ENCODE measurements at regions not wholly inside any gene's neighbourhood (a gene's known extent, or its start where the extent isn't known, plus 50 kb on each side); places are given as distances from the start of the nearest gene placed in this dataset.
A peak's percentile ranks its signal among the peaks of the same experiment; 100 is the strongest.

GRCh38 chr5:115379622-115380344 lies 83.3 kb upstream of the CCDC112 start:
- no peak overlapping the region for H3K27ac Mint-ChIP-seq
- no peaks in the 10 kb centered on the region for H3K36me3 Mint-ChIP-seq
- ChIA-PET POLR2A (no interaction called here), CTCF (interaction anchor here (0.6 kb wide), 1 partner anchor 195 kb away, joined by 3 read pairs; no protein-coding TSS in a partner anchor)
- peaks cover 3% of the 10 kb centered on the region for H3K27me3 Mint-ChIP-seq
- no peaks in the 10 kb centered on the region for H3K9me3 Mint-ChIP-seq
- H3K4me1 Mint-ChIP-seq (ENCODE audit: low read depth) = peaks cover 17% of the 10 kb centered on the region
- H3K4me3 Mint-ChIP-seq = no peak overlapping the region
- intact Hi-C loops (cut with micrococcal nuclease) = loop anchor here (5.0 to 10.0 kb wide), 2 partner anchors 163 to 195 kb away; partner anchors contain the start of gene FEM1C
- DNase-seq = peak; percentile 15

GRCh38 chr5:115378754-115379153 lies 82.3 kb upstream of the CCDC112 start:
- H3K27me3 Mint-ChIP-seq = peaks cover 3% of the 10 kb centered on the region
- no peak overlapping the region for H3K27ac Mint-ChIP-seq
- intact Hi-C loops (cut with micrococcal nuclease) = loop anchor here (5.0 to 10.0 kb wide), 2 partner anchors 164 to 196 kb away; partner anchors contain the start of gene FEM1C
- no peaks in the 10 kb centered on the region for H3K9me3 Mint-ChIP-seq
- peaks cover 17% of the 10 kb centered on the region for H3K4me1 Mint-ChIP-seq (ENCODE audit: low read depth)
- POLR2A ChIA-PET = interaction anchor here (1.1 kb wide), 1 partner anchor 169 kb away, joined by 4 read pairs; no protein-coding TSS in a partner anchor
- CTCF ChIA-PET = interaction anchor here (1.8 kb wide), 1 partner anchor 69 kb away, joined by 5 read pairs; no protein-coding TSS in a partner anchor
- H3K4me3 Mint-ChIP-seq = no peak overlapping the region
- DNase-seq = no peak
- no peaks in the 10 kb centered on the region for H3K36me3 Mint-ChIP-seq

- POLR2A ChIA-PET = interaction anchor here (0.8 to 1.1 kb wide), 2 partner anchors 166 to 168 kb away, joined by 3 to 4 read pairs; no protein-coding TSS in a partner anchor
- Mint-ChIP-seq H3K36me3 (no peaks in the 10 kb centered on the region), H3K27ac (no peak overlapping the region), H3K9me3 (no peaks in the 10 kb centered on the region), H3K4me3 (no peak overlapping the region), H3K4me1 (ENCODE audit: low read depth) (peaks cover 17% of the 10 kb centered on the region), H3K27me3 (peaks cover 3% of the 10 kb centered on the region)
- CTCF ChIA-PET = interaction anchor here (0.6 to 1.8 kb wide), 3 partner anchors 68 to 523 kb away, joined by 3 to 8 read pairs (median 5); no protein-coding TSS in a partner anchor
- intact Hi-C loops (cut with micrococcal nuclease) = loop anchor here (5.0 to 10.0 kb wide), 2 partner anchors 165 to 197 kb away; partner anchors contain the start of gene FEM1C
- no peak for DNase-seq
These were observed 81.2 kb upstream of the CCDC112 start for GRCh38 chr5:115377468-115378217.

GRCh38 chr5:115375893-115376292 lies 79.4 kb upstream of the CCDC112 start:
- POLR2A ChIA-PET = no interaction called here
- no peaks in the 10 kb centered on the region for H3K9me3 Mint-ChIP-seq
- H3K27me3 Mint-ChIP-seq = peaks cover 3% of the 10 kb centered on the region
- no peak for DNase-seq
- no peak overlapping the region for H3K27ac Mint-ChIP-seq
- intact Hi-C loops (cut with micrococcal nuclease) = loop anchor here (5.0 to 10.0 kb wide), 2 partner anchors 166 to 199 kb away; partner anchors contain the start of gene FEM1C
- H3K4me1 Mint-ChIP-seq (ENCODE audit: low read depth) = peaks cover 17% of the 10 kb centered on the region
- no peaks in the 10 kb centered on the region for H3K36me3 Mint-ChIP-seq
- H3K4me3 Mint-ChIP-seq = no peak overlapping the region
- CTCF ChIA-PET = no interaction called here

- no peak overlapping the region for H3K27ac Mint-ChIP-seq
- H3K9me3 Mint-ChIP-seq = no peaks in the 10 kb centered on the region
- peaks cover 11% of the 10 kb centered on the region for H3K4me1 Mint-ChIP-seq (ENCODE audit: low read depth)
- DNase-seq = no peak
- no peaks in the 10 kb centered on the region for H3K36me3 Mint-ChIP-seq
- POLR2A ChIA-PET = interaction anchor here (0.6 to 1.1 kb wide), 2 partner anchors 31 to 62 kb away, joined by 3 read pairs; no protein-coding TSS in a partner anchor
- peaks cover 3% of the 10 kb centered on the region for H3K27me3 Mint-ChIP-seq
- CTCF ChIA-PET = interaction anchor here (1.2 kb wide), 1 partner anchor 201 kb away, joined by 5 read pairs; no protein-coding TSS in a partner anchor
- no peak overlapping the region for H3K4me3 Mint-ChIP-seq
- intact Hi-C loops (cut with micrococcal nuclease) = loop anchor here (10.0 kb wide), 1 partner anchor 201 kb away; no protein-coding TSS in a partner anchor
These were observed 77.8 kb upstream of the CCDC112 start for GRCh38 chr5:115374057-115374775.

- DNase-seq = no peak
- Mint-ChIP-seq H3K36me3 (no peaks in the 10 kb centered on the region), H3K4me1 (ENCODE audit: low read depth) (no peaks in the 10 kb centered on the region), H3K27ac (no peak overlapping the region), H3K27me3 (peaks cover 1% of the 10 kb centered on the region), H3K9me3 (no peaks in the 10 kb centered on the region), H3K4me3 (no peak overlapping the region)
- CTCF ChIA-PET = no interaction called here
- intact Hi-C loops (cut with micrococcal nuclease) = loop anchor here (10.0 kb wide), 1 partner anchor 203 kb away; no protein-coding TSS in a partner anchor
- POLR2A ChIA-PET = no interaction called here
These were observed 75.7 kb upstream of the CCDC112 start for GRCh38 chr5:115372146-115372545.

GRCh38 chr5:115369430-115370144 lies 73.1 kb upstream of the CCDC112 start:
- intact Hi-C loops (cut with micrococcal nuclease) = loop anchor here (10.0 kb wide), 1 partner anchor 205 kb away; no protein-coding TSS in a partner anchor
- no peak for DNase-seq
- Mint-ChIP-seq H3K9me3 (no peaks in the 10 kb centered on the region), H3K4me1 (ENCODE audit: low read depth) (no peaks in the 10 kb centered on the region), H3K27me3 (peaks cover 1% of the 10 kb centered on the region), H3K4me3 (no peak overlapping the region), H3K36me3 (no peaks in the 10 kb centered on the region), H3K27ac (no peak overlapping the region)
- ChIA-PET CTCF (no interaction called here), POLR2A (no interaction called here)

- ChIA-PET CTCF (no interaction called here), POLR2A (no interaction called here)
- H3K4me3 Mint-ChIP-seq = no peak overlapping the region
- no peaks in the 10 kb centered on the region for H3K9me3 Mint-ChIP-seq
- no peak overlapping the region for H3K27ac Mint-ChIP-seq
- intact Hi-C loops (cut with micrococcal nuclease) = no loop called here
- H3K27me3 Mint-ChIP-seq = peaks cover 1% of the 10 kb centered on the region
- no peaks in the 10 kb centered on the region for H3K4me1 Mint-ChIP-seq (ENCODE audit: low read depth)
- no peak for DNase-seq
- no peaks in the 10 kb centered on the region for H3K36me3 Mint-ChIP-seq
These were observed 69.8 kb upstream of the CCDC112 start for GRCh38 chr5:115366223-115366622.

- Mint-ChIP-seq H3K4me3 (no peak overlapping the region), H3K9me3 (no peaks in the 10 kb centered on the region), H3K27ac (no peak overlapping the region), H3K36me3 (no peaks in the 10 kb centered on the region), H3K4me1 (ENCODE audit: low read depth) (no peaks in the 10 kb centered on the region), H3K27me3 (peaks cover 4% of the 10 kb centered on the region)
- POLR2A ChIA-PET = no interaction called here
- CTCF ChIA-PET = no interaction called here
- intact Hi-C loops (cut with micrococcal nuclease) = no loop called here
- no peak for DNase-seq
These were observed 67.4 kb upstream of the CCDC112 start for GRCh38 chr5:115363879-115364278.

- no peak for DNase-seq
- no peaks in the 10 kb centered on the region for H3K9me3 Mint-ChIP-seq
- peaks cover 8% of the 10 kb centered on the region for H3K27me3 Mint-ChIP-seq
- no peak overlapping the region for H3K4me3 Mint-ChIP-seq
- CTCF ChIA-PET = no interaction called here
- POLR2A ChIA-PET = no interaction called here
- no peaks in the 10 kb centered on the region for H3K4me1 Mint-ChIP-seq (ENCODE audit: low read depth)
- no peaks in the 10 kb centered on the region for H3K36me3 Mint-ChIP-seq
- no peak overlapping the region for H3K27ac Mint-ChIP-seq
- intact Hi-C loops (cut with micrococcal nuclease) = no loop called here
These were observed 63.7 kb upstream of the CCDC112 start for GRCh38 chr5:115360046-115360685.

GRCh38 chr5:115355767-115356381 lies 59.4 kb upstream of the CCDC112 start:
- peaks cover 11% of the 10 kb centered on the region for H3K27me3 Mint-ChIP-seq
- intact Hi-C loops (cut with micrococcal nuclease) = no loop called here
- no peak for DNase-seq
- H3K4me1 Mint-ChIP-seq (ENCODE audit: low read depth) = no peaks in the 10 kb centered on the region
- POLR2A ChIA-PET = no interaction called here
- CTCF ChIA-PET = no interaction called here
- no peaks in the 10 kb centered on the region for H3K9me3 Mint-ChIP-seq
- H3K4me3 Mint-ChIP-seq = no peak overlapping the region
- no peak overlapping the region for H3K27ac Mint-ChIP-seq
- no peaks in the 10 kb centered on the region for H3K36me3 Mint-ChIP-seq
